RWPE2 (cell line): ENCODE measurements at regions not wholly inside any gene's neighbourhood (a gene's known extent, or its start where the extent isn't known, plus 50 kb on each side); places are given as distances from the start of the nearest gene placed in this dataset.

Source experiments
- ATAC-seq: fragments of 200-7000 bp; cut with Tn5 transposase; 3 replicates; pipeline ENCODE4 v1.9.1; 2021; ENCODE audit warnings: low read depth
- DNase-seq: peaks from one replicate; pipeline ENCODE4 v3.0.0-alpha.2; 2020; ENCODE audit warnings: low spot score
- H3K27ac ChIP-seq: fragments of 450-650 bp; 2 replicates; pipeline ENCODE4 v1.5.1; 2017; ENCODE audit warnings: mild to moderate bottlenecking; ENCODE audit not compliant: poor library complexity, severe bottlenecking
- H3K27me3 ChIP-seq: fragments of 250-450 bp; sonication (Bioruptor Pico); 2 replicates; pipeline ENCODE4 v1.5.1; 2021; ENCODE audit warnings: mild to moderate bottlenecking, moderate library complexity; ENCODE audit not compliant: insufficient read depth, poor library complexity, severe bottlenecking
- H3K36me3 ChIP-seq: fragments of 250-450 bp; sonication (Bioruptor Pico); 2 replicates; pipeline ENCODE4 v1.5.1; 2020; ENCODE audit warnings: low read depth, mild to moderate bottlenecking, moderate library complexity
- H3K4me1 ChIP-seq: fragments of 250-450 bp; sonication (Bioruptor Pico); 2 replicates; pipeline ENCODE4 v1.5.1; 2021; ENCODE audit warnings: mild to moderate bottlenecking, moderate library complexity; ENCODE audit not compliant: insufficient read depth, poor library complexity, severe bottlenecking
- H3K4me3 ChIP-seq: fragments of 250-450 bp; sonication (Bioruptor Pico); 2 replicates; pipeline ENCODE4 v1.5.1; 2021; ENCODE audit warnings: mild to moderate bottlenecking, moderate library complexity; ENCODE audit not compliant: severe bottlenecking
- H3K9me3 ChIP-seq: fragments of 250-450 bp; sonication (Bioruptor Pico); 2 replicates; pipeline ENCODE4 v1.5.1; 2021; ENCODE audit warnings: mild to moderate bottlenecking, moderate library complexity; ENCODE audit not compliant: severe bottlenecking
- TF ChIP-seq, protein P1 (sequence below): fragments of 450-650 bp; IDR thresholded peaks from one replicate; pipeline ENCODE4 v1.5.1; 2017; ENCODE audit warnings: mild to moderate bottlenecking, moderate library complexity; ENCODE audit not compliant: poor library complexity, severe bottlenecking

DNA sequence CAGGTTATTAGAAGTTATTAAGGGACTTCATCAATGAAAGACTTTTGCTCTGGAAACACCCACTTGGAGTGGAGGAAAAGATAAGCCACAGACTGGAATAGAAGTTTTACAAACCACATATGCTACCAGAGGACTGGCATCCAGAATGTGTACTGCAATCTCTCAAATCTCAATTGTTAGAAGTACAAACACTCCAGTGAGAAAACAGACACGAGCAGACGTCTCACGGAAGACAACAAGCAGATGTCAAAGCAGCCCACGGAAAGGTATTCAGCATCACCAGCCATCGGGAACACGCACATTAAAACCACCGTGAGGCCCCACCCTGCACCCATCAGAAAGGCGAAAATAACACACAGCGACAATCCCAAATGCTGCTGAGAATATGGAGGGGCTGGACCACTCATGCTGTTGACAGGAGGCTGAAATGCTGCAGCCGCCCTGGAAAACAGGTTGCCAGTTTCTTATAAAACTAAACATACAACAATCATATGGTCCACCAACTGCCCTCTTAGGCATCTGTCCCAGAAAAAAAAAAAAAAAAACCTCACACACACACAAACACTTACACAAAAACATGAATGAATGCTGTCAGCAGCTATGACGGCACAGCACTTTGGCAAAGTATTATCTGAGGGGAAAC is 131.9 kb upstream of the SFSWAP start:
- Histone ChIP-seq H3K36me3 (no peaks in the 10 kb centered on the region), H3K27me3 (peaks cover 5% of the 10 kb centered on the region), H3K9me3 (no peaks in the 10 kb centered on the region), H3K4me3 (no peak overlapping the region), H3K4me1 (no peaks in the 10 kb centered on the region), H3K27ac (no peak overlapping the region)
- TF ChIP-seq, protein P1, sequence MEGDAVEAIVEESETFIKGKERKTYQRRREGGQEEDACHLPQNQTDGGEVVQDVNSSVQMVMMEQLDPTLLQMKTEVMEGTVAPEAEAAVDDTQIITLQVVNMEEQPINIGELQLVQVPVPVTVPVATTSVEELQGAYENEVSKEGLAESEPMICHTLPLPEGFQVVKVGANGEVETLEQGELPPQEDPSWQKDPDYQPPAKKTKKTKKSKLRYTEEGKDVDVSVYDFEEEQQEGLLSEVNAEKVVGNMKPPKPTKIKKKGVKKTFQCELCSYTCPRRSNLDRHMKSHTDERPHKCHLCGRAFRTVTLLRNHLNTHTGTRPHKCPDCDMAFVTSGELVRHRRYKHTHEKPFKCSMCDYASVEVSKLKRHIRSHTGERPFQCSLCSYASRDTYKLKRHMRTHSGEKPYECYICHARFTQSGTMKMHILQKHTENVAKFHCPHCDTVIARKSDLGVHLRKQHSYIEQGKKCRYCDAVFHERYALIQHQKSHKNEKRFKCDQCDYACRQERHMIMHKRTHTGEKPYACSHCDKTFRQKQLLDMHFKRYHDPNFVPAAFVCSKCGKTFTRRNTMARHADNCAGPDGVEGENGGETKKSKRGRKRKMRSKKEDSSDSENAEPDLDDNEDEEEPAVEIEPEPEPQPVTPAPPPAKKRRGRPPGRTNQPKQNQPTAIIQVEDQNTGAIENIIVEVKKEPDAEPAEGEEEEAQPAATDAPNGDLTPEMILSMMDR: no peak
- ATAC-seq (no peak), DNase-seq (no peak)

DNA sequence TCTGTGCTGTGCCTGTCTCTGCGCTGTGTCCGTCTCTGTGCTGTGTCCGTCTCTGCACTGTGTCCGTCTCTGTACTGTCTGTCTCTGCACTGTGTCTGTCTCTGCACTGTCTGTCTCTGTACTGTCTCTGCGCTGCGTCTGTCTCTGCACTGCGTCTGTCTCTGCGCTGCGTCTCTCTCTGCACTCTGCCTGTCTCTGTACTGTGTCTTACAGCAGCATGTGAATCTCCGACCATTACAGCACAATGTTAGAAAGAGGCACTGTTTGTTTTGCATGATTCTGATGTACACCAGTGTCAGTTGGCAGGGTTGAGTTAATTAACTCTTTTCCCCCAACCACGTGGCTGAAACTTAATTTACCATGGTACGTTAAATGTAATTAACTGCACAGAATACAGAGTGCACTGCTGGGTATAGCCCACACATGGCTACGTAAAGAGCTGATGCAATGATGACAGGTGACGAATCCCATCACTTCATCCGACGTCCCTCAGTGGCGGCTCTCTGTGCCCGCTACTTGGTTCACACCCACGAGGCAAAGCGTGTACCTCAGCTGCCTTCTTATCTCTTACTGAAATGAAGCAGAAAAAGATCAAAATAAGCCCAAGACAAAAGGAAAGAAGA is 127.7 kb upstream of the SFSWAP start:
- DNase-seq: no peak
- no peaks in the 10 kb centered on the region for H3K36me3 ChIP-seq
- ATAC-seq: peak; percentile 25; the same call in 2 of the 3 replicates
- no peak overlapping the region for H3K4me3 ChIP-seq
- no peaks in the 10 kb centered on the region for H3K4me1 ChIP-seq
- H3K9me3 ChIP-seq: peaks cover 2% of the 10 kb centered on the region
- no peak overlapping the region for H3K27ac ChIP-seq
- H3K27me3 ChIP-seq: no peaks in the 10 kb centered on the region
- TF ChIP-seq, protein P1: no peak

DNA sequence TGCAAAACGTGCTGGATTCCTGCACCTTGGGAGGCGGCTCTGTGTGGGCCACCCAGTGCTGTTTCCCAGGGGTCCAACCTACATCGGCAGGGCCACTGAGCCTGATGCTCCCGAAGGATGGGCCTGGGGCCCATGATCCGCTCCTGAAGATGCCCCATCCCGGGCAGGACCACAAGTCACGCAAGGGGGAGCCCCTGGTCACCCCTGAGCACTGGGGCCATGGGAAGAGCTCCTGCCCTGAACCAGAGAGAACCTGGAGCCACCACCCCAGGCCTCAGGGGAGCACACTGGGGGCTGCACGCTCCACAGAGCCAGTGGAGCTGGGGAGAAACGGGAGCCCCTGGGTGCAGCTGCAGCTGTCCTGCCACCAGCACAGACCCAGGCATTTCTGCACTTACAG is 124.6 kb upstream of the SFSWAP start:
- no peak for ATAC-seq
- H3K36me3 ChIP-seq: no peaks in the 10 kb centered on the region

DNA sequence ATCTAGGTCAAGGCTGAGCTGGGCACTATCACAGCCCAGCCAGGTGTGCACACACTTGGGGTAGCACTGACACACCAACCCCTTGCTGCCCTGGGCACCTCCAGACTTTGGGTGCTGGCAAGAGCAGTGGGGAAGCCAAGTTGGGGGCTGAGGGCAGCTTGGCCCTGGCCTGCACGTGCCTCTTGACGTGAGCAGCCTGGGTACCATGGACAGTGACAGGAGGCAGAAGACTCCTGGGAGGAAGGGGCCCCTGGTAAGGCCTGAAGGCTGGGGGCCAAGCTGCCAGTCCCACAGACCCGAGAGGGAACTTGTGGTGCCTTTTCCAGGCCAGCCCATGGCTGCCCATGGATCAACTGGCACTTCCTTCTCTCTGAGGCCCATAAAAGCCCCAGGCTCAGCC is 124.1 kb upstream of the SFSWAP start:
- TF ChIP-seq, protein P1: no peak
- Histone ChIP-seq H3K4me1 (no peaks in the 10 kb centered on the region), H3K27ac (no peak overlapping the region), H3K36me3 (no peaks in the 10 kb centered on the region), H3K4me3 (no peak overlapping the region), H3K27me3 (no peaks in the 10 kb centered on the region), H3K9me3 (peaks cover 2% of the 10 kb centered on the region)
- no peak for ATAC-seq
- DNase-seq: no peak

More for the DNA sequence above, 124.6 kb upstream of the SFSWAP start:
- no peaks in the 10 kb centered on the region for H3K4me1 ChIP-seq
- DNase-seq: no peak
- peaks cover 2% of the 10 kb centered on the region for H3K9me3 ChIP-seq
- no peak overlapping the region for H3K4me3 ChIP-seq
- no peaks in the 10 kb centered on the region for H3K27me3 ChIP-seq
- TF ChIP-seq, protein P1: no peak
- no peak overlapping the region for H3K27ac ChIP-seq

DNA sequence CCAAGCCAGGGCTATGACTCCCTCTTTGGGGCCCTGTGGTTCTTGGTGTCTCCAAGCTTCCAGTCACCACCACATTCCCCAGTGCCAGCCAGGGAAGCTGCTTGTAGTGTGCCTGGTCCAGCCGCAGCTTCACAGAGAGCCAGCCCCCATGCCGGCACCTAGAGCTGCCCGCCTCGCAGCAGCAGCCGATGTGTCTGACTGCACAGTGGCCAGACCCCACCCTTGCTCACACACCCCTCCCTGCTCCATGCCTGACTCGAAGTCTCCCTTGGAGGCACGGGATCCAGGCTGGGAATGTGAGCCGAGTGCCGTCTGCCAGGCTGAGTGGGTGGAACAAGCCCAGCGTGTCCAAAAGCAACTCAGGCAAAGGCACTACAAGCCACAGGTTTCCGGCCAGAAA is 123.3 kb upstream of the SFSWAP start:
- TF ChIP-seq, protein P1: no peak
- DNase-seq (no peak), ATAC-seq (no peak)
- no peaks in the 10 kb centered on the region for H3K27me3 ChIP-seq
- no peak overlapping the region for H3K27ac ChIP-seq
- H3K4me3 ChIP-seq: no peak overlapping the region
- H3K9me3 ChIP-seq: peaks cover 2% of the 10 kb centered on the region
- H3K36me3 ChIP-seq: no peaks in the 10 kb centered on the region
- H3K4me1 ChIP-seq: no peaks in the 10 kb centered on the region
